ENCODE measurements at regions not wholly inside any gene's neighbourhood (a gene's known extent, or its start where the extent isn't known, plus 50 kb on each side); places are given as distances from the start of the nearest gene placed in this dataset.
"Not testable (repeated sequence)": the region's sequence is repeated elsewhere in the genome, so short reads cannot be mapped to it uniquely, and the experiment has no call there.

- DNase-seq: no peak
These were observed 181.7 kb upstream of the COPS8 start for GRCh38 chr2:236903978-236904377.

- no peak for DNase-seq
These were observed 181.1 kb upstream of the COPS8 start for GRCh38 chr2:236904389-236905263.

GRCh38 chr2:236905976-236906375 is 179.7 kb upstream of the COPS8 start:
- DNase-seq: no peak

- no peak for DNase-seq
These were observed 177.1 kb upstream of the COPS8 start for GRCh38 chr2:236908439-236909192.

GRCh38 chr2:236909193-236909504 is 176.5 kb upstream of the COPS8 start:
- no peak for DNase-seq

GRCh38 chr2:236909802-236910201 is 175.9 kb upstream of the COPS8 start:
- DNase-seq: no peak

GRCh38 chr2:236910781-236911495 is 174.8 kb upstream of the COPS8 start:
- DNase-seq: no peak

- no peak for DNase-seq
These were observed 173.2 kb upstream of the COPS8 start for GRCh38 chr2:236912326-236913120.

GRCh38 chr2:236915186-236915585 is 170.5 kb upstream of the COPS8 start:
- DNase-seq: no peak

- DNase-seq: no peak
These were observed 170.0 kb upstream of the COPS8 start for GRCh38 chr2:236915726-236916125.

- no peak for DNase-seq
These were observed 169.5 kb upstream of the COPS8 start for GRCh38 chr2:236916181-236916580.

GRCh38 chr2:236916651-236917050 is 169.0 kb upstream of the COPS8 start:
- DNase-seq: no peak

- no peak for DNase-seq
These were observed 168.5 kb upstream of the COPS8 start for GRCh38 chr2:236917164-236917563.

GRCh38 chr2:236918545-236918944 is 167.1 kb upstream of the COPS8 start:
- no peak for DNase-seq

GRCh38 chr2:236919209-236919608 is 166.5 kb upstream of the COPS8 start:
- DNase-seq: no peak

- DNase-seq: not testable (repeated sequence)
These were observed 165.8 kb upstream of the COPS8 start for GRCh38 chr2:236919801-236920379.

- DNase-seq: no peak
These were observed 163.6 kb upstream of the COPS8 start for GRCh38 chr2:236922061-236922460.

GRCh38 chr2:236928380-236929037 is 157.2 kb upstream of the COPS8 start:
- no peak for DNase-seq

- DNase-seq: peak; percentile 43
These were observed 152.8 kb upstream of the COPS8 start for GRCh38 chr2:236932831-236933361.

GRCh38 chr2:236934166-236934565 is 151.5 kb upstream of the COPS8 start:
- no peak for DNase-seq

GRCh38 chr2:236934656-236935055 is 151.0 kb upstream of the COPS8 start:
- no peak for DNase-seq

Measured in renal pelvis (tissue), 1 donor.